GM19452 (cell line): ENCODE measurements at regions not wholly inside any gene's neighbourhood (a gene's known extent, or its start where the extent isn't known, plus 50 kb on each side); places are given as distances from the start of the nearest gene placed in this dataset.
"Not testable (repeated sequence)": the region's sequence is repeated elsewhere in the genome, so short reads cannot be mapped to it uniquely, and the experiment has no call there.

Source experiments
- ATAC-seq: cut with Tn5 transposase; IDR thresholded peaks from one replicate; pipeline ENCODE4 v1.9.1; 2021; ENCODE audit not compliant: unreplicated experiment

DNA sequence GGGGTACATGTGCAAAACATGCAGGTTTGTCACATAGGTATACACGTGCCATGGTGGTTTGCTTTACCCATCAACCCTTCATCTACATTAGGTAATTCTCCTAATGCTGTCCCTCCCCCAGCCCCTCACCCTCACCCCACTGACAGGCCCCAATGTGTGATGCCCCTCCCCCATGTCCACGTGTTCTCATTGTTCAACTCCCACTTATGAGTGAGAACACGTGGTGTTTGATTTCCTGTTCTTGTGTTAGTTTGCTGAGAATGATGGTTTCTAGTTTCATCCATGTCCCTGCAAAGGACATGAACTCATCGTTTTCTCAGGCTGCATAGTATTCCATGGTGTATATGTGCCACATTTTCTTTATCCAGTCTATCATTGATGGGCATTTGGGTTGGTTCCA is 232.9 kb upstream of the RASGRP1 start:
- not testable (repeated sequence) for ATAC-seq

DNA sequence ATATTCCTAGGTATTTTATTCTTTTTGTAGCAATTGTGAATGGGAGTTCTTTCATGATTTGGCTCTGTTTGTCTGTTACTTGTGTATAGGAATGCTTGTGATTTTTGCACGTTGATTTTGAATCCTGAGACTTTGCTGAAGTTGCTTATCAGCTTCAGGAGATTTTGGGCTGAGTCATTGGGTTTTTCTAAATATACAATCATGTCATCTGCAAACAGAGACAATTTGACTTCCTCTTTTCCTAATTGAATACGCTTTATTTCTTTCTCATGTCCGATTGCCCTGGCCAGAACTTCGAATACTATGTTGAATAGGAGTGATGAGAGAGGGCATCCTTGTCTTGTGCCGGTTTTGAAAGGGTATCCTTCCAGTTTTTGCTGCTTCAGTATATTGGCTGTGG is 234.6 kb upstream of the RASGRP1 start:
- not testable (repeated sequence) for ATAC-seq

- no peak for ATAC-seq
Measured at GRCh38 chr15:38809621-38810020, 245.0 kb upstream of the RASGRP1 start.

- no peak for ATAC-seq
Measured at GRCh38 chr15:38810686-38811085, 246.1 kb upstream of the RASGRP1 start.

DNA sequence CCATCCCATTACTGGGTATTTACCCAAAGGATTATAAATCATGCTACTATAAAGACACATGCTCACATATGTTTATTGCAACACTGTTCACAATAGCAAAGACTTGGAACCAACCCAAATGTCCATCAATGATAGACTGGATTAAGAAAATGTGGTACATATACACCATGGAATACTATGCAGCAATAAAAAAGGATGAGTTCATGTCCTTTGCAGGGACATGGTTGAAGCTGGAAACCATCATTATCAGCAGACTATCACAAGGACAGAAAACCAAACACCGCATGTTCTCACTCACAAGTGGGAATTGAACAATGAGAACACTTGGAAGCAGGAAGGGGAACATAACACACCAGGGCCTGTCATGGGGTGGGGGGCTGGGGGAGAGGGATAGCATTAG is 249.6 kb upstream of the RASGRP1 start:
- not testable (repeated sequence) for ATAC-seq

GRCh38 chr15:38814891-38815290 is 250.3 kb upstream of the RASGRP1 start:
- ATAC-seq = no peak

DNA sequence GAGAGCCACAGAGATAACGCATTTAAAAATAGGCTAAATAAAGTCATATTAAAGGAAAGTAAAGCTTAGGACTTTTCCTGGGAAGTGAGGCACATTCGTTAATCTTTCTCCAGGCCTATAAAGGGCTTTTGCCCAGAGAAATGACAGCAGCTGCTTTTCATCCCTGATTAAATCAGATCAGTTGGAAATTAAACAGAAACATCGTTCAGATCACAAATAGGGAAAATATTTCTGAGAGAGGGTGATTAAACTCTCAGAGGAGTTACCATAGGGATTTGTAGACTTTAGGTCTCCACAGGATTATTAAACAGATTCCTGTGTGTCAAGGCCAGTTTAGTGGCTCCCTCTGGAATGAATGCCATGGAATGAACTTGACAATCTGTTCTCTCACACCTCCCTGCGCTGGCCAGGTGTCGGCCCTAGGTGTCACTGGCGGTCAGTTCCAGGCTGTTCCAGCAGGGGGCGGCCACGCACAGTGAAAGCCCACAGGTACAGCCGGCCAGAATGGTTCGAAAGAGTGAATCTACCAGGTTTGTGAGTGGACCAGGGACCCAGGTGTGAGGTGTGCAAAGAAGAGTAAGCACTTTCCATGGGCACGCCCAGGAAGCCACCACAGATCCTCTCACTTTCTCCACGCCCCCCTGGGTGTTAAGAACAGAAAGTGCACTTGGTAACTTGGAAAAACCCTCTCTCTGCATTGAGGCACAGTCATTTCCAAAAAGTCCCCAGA is 253.0 kb upstream of the RASGRP1 start:
- ATAC-seq = peak; percentile 88

DNA sequence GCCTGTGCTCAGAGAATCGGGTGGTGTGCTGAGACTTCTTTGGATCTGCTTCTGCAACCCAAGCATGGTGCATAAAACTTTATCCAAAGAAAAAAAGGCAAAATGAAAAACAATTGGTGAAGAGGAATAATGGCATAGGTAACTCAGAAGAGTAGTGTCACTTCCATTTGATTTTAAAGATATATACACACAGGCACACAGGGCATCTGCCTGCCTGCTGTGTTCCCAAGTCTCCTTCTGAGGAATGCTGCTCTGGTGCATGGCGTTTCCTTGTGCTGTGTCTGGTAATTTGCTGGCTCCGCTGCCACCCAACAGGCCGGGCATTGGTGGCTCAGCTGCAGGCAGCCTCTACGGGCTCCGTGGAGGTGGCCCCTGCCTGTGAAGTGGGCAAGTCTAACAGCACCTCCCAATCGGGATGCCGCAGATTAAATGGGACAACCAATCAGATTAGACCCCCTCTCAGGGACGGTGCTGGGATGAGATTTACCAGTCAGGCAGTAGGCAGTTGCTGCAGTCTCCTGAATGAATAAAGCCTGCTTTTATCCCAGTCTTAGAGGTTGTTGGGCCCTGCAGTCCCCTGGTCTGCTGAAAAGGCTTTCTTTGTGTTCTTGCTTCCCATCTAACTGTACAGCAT is 253.7 kb upstream of the RASGRP1 start:
- peak; percentile 19 for ATAC-seq

DNA sequence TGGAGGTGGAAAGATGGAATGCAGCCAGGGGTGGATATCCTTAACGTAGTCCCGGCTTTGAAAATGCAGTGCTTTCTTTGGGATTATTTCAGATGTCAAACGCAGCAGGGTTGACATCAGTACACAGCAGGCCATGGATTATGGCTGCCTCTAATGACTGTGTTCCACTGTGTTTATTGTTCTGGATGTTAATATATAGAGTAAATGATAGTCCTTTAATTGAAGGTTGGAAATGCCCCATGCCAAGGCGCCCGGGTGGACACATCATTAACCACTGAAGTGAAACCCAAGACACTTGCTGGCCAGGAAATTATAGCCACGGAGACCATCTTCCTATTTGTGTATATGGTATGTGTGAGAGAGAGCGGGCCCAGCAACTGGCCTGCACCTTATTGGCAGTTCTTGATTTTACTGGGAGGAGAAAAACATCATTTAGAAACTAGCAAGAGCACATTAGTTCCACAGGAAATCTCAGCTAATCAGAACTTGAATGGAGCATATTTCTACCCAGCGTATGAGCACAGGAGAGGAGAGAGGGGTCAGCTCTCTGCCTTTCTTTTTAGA is 254.9 kb upstream of the RASGRP1 start:
- no peak for ATAC-seq

GRCh38 chr15:38823263-38823662 is 258.6 kb upstream of the RASGRP1 start:
- no peak for ATAC-seq

DNA sequence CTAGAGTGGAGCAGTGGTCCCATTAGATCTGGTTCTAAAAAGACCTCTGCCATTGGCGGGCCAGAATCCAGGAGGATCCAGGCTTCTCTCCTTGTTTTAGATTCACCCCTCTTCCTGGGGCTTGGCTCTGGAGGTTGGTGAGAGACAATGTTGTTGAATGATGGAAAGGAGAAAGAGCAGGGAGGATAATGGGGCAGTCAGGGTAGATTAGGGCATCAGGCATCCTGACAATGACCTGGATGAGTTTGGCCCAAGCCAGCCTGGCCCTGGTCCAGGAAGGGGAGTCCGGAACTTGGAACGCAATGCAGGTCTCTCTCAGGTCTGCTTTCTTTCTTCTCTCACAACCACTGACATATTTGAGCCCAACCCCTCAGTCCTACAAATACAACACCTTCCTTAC is 260.1 kb upstream of the RASGRP1 start:
- ATAC-seq = no peak

GRCh38 chr15:38826880-38827279 is 262.3 kb upstream of the RASGRP1 start:
- no peak for ATAC-seq

DNA sequence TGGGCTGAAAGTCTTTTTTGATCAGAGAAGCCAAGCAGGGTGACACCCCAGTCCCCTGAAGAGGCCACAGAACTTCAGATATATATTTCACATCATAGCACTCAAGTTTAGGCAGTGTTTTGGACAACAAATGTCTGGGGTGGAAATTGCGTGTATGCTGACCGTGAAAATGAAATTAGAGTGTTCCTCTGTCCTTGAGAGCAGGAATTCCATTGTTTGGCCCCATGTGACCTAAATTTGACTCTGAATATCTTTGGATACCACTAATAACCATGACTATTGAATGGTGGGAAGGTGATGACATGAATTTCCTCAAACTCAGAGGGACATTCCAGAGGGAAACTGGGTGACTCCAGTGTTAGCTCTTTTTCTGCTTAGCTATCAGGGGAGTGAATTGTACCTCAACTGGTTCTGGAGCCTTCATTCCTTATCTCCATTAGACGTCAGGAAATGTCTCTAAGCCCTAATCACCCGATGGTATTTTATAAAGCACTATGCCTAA is 263.5 kb upstream of the RASGRP1 start:
- ATAC-seq = no peak

DNA sequence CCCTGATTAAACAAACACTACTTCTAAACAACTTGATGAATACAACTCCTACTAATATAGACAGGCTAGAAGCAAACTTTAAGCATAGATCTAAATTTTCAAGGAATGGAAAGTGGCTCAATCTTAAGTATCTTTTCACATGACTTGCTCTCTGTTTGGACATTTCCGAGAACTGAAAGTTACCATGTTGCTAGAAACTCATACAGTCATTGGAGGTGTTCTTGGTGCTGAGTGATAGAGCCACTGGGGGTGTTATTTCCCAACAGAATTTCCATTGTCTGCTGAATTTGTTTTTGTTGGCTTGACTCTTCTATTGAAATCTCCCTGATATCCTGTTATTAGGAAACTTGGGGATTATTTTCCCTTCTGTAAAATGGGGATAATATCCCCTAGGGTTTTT is 264.5 kb upstream of the RASGRP1 start:
- no peak for ATAC-seq

DNA sequence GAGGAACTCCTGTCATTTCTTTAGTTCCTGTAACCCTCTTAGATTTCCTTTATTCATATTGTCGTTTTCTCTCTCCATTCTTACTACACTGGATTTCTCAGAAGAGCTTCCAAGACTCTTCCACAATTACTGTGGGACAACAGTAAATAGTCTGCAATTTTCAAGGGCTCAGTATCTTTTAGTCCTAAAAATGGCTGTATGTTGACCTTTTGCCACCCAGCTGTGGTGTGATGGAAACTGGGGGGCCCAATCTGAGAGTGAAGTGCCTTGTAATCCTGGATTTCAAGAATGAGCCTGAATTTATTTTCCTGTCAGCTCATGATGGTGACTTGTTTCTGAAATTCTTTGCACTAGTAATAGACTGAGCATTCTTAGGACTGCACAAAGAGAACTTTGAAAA is 277.6 kb upstream of the RASGRP1 start:
- no peak for ATAC-seq

DNA sequence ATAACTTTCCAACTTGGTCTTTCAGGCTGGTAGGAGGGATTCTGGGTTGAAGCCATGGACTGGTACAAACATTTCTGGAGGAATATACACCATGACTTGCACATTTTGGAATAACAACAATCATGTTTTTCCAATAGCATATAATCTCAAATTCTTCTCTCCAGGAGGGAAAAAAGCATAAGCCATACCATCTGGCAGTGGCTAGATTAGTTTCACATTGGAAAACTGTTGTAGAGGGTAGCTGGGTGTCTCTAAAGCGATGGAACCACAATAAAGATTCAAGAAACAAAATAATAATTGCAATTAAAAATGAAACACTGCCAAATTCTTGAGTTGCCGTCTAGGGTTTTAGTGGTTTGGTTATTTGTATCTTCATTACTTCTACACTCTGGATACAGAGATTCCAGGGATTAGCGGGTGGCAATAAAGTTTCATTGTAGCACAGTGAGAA is 278.5 kb upstream of the RASGRP1 start:
- ATAC-seq = no peak

DNA sequence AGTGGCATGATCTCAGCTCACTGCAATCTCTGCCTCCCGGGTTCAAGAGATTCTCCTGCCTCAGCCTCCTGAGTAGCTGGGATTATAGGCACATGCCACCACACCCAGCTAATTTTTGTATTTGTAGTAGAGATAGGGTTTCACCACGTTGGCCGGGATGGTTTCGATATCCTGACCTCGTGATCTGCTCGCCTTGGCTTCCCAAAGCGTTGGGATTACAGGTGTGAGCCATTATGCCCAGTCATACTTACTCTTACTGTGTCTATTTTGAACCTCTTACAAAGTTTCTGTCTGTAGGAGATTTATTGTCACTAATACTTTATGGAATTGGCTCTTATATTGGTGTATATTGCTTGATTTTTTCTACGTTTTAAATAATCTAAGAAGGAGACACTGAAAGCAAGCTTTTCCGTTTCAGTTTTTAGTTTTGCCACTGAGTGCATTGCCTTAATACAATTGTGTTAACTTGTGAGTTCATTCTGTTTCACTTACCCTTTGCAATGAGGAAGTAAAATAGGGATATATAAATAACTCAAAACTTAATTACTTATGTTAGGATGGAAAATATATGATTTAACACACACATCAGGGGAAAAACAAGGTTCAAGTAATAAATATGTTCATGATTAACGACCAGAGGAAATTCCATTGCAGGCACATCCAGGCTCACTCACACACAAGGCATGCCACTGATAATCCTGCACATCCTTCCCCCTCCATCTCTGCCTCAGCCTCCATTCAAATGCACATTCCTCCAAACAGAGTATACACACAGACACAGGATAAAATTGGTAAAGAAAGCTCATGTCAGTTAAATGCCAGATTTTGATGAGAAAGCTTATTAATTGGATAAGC is 279.3 kb upstream of the RASGRP1 start:
- no peak for ATAC-seq

- no peak for ATAC-seq
Measured at GRCh38 chr15:38844736-38845135, 280.1 kb upstream of the RASGRP1 start.

DNA sequence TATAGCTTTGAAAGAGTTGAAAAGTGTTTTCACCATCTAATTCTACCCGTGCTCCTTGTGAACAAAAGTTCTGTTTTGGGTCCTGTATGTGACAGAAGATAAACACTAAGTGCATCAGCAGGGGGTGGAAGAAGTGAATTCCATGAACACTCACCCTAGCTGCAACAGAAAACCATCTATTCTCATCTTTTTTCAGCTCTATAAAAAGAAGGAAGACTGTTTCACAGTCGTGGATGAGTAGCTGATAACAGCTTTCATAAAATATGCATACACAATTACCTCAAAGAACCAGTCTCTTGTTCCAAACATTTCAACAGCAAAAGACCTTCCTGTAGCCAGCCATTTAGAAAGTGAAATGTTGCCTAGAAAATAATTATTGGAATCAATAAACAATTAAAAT is 281.7 kb upstream of the RASGRP1 start:
- no peak for ATAC-seq

DNA sequence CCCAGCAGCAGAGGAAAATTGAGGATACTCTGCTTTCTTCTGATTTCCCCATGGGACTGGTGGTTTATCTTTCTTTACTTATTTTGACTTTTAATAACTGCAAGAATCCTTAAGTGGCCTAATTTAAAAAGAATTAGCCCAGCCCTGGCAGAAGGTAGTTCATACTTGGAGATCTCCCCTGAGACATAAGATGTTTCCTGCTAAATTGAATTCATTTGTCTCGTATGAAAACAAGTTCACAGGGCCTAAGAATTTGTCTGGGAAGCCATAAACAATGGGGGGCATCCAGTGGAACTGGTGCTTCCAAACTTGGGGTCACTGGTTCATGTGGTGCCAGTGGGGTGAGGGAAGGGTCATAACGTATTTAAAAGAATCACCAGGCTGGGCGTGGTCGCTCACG is 283.1 kb upstream of the RASGRP1 start:
- no peak for ATAC-seq

DNA sequence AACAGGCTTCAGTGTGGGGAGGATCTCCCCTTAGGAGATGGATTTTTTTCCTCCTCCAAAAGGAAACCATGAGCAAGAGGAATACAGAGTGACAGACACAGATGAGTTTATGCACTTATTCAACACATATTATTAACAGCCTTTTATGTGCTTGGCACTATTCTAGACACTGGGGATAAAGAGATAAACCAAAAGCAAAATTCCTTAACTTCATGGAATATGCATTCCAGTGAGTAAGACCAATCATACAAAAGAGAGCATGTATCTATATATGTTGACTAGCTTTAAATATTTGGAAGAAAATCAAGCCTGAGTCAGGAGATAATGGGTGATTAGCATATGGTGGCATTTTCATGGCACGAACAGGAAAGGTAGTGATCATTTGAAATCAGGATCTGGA is 284.4 kb upstream of the RASGRP1 start:
- ATAC-seq = no peak
